ENCODE measurements at regions not wholly inside any gene's neighbourhood (a gene's known extent, or its start where the extent isn't known, plus 50 kb on each side); places are given as distances from the start of the nearest gene placed in this dataset.

DNA sequence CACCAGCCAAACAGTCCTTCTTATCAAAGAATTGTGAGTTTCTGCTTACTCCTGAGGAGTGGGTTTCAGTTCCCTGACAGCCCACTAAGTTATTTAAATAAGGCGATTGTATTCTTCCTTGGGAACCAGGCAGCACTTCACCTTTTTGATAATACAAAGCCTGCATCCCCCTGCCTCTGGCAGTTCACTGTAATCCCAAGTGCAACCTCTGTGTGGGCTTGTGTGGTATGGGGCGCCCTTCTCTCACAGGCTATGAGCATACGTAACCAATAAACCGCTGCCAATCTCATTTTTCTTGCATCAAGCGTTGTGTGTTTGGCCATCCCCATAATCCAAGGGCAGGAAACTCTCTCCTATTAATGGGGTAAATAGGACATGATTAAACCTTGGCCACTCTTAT lies 1025.6 kb downstream of the NSUN3 start:
- TF ChIP-seq, protein P1, sequence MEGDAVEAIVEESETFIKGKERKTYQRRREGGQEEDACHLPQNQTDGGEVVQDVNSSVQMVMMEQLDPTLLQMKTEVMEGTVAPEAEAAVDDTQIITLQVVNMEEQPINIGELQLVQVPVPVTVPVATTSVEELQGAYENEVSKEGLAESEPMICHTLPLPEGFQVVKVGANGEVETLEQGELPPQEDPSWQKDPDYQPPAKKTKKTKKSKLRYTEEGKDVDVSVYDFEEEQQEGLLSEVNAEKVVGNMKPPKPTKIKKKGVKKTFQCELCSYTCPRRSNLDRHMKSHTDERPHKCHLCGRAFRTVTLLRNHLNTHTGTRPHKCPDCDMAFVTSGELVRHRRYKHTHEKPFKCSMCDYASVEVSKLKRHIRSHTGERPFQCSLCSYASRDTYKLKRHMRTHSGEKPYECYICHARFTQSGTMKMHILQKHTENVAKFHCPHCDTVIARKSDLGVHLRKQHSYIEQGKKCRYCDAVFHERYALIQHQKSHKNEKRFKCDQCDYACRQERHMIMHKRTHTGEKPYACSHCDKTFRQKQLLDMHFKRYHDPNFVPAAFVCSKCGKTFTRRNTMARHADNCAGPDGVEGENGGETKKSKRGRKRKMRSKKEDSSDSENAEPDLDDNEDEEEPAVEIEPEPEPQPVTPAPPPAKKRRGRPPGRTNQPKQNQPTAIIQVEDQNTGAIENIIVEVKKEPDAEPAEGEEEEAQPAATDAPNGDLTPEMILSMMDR (conservative IDR thresholded peaks at IDR 0.05): no peak
- no peak for TF ChIP-seq ZFX (IDR thresholded peaks at IDR 0.05)

Data from C4-2B (cell line).